ENCODE measurements at regions not wholly inside any gene's neighbourhood (a gene's known extent, or its start where the extent isn't known, plus 50 kb on each side); places are given as distances from the start of the nearest gene placed in this dataset.

DNA sequence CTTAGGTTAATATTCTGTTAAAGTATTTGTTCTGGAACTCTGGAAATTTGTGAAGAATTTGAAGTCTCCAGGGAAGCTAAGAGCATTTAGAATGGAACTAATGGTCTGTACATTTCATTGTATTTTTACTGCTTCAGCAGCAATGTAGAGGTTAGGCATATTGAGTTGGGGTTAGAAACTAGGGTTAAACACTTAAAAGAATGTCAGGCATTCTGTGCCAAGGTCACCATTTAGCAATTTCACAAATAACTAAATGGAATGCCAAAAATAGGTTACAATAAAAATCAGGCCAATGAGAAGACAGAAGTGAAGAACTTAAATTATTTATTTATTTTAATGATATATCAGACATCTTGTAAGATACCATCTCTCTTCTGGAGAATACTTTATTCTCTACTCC lies 210.8 kb downstream of the C12orf50 start:
- TF ChIP-seq, protein P1, sequence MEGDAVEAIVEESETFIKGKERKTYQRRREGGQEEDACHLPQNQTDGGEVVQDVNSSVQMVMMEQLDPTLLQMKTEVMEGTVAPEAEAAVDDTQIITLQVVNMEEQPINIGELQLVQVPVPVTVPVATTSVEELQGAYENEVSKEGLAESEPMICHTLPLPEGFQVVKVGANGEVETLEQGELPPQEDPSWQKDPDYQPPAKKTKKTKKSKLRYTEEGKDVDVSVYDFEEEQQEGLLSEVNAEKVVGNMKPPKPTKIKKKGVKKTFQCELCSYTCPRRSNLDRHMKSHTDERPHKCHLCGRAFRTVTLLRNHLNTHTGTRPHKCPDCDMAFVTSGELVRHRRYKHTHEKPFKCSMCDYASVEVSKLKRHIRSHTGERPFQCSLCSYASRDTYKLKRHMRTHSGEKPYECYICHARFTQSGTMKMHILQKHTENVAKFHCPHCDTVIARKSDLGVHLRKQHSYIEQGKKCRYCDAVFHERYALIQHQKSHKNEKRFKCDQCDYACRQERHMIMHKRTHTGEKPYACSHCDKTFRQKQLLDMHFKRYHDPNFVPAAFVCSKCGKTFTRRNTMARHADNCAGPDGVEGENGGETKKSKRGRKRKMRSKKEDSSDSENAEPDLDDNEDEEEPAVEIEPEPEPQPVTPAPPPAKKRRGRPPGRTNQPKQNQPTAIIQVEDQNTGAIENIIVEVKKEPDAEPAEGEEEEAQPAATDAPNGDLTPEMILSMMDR (conservative IDR thresholded peaks at IDR 0.05; ENCODE audit: low read length) = no peak
- H3K4me3 ChIP-seq (ENCODE audit: low read length) = no peak overlapping the region
- no peak for DNase-seq (ENCODE audit: low read depth)

DNA sequence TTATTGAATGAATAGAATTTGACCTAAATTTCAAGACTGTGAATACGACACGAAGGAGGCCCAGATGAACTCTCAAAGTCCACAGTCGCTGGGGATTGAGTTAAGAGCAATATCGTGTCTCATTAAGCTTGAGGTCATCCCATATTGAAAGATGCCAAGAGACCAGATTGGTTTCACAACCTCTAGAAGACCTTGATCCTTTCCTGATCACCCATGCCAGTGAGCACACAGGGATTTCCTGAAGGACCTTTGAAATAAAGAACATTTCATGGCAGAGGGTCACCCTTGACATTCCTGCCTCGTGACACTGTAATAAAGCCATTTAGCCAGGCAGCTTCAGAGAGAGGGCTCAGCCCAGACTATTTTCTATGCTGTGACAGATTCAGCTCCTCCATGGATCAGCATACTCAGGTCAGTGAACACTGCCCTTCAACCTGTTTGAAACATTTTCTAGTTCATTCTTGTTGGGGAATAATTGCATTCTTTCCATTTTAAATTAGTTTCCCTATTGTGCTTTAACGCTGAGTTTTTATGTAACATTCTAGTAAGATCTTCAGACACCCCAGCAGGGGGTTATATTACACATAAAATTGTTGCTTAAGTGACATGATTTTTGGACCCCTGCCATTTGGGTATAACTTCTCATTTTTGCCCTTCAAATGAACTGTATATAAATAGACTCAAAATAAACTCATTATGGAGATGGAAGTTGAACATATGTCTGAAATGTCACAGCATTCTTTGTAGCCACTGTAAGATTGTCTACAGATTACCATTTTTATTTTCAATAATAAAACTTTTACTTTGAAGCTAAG lies 213.2 kb downstream of the C12orf50 start:
- no peak overlapping the region for H3K4me3 ChIP-seq (ENCODE audit: low read length)
- TF ChIP-seq, protein P1 (conservative IDR thresholded peaks at IDR 0.05; ENCODE audit: low read length) = no peak
- no peak for DNase-seq (ENCODE audit: low read depth)

DNA sequence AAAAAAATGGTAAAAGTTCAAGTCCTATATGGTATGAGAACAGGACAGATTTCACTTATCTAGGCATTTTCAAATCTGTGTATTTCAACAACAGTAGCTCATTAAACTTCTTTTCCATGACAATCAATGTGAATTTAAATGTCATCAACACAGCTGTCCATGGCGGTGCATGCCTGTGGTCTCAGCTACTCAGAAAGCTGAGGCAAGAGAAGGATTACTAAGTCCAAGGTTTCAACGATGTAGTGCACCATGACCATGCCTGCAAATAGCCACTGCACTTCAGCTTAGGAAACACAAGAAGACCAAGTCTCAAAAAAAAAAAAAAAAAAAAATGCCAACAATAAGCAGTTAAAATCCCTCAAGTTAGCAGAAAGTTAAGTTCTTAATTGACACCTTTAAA lies 214.6 kb downstream of the C12orf50 start:
- no peak overlapping the region for H3K4me3 ChIP-seq (ENCODE audit: low read length)
- TF ChIP-seq, protein P1 (conservative IDR thresholded peaks at IDR 0.05; ENCODE audit: low read length) = no peak
- DNase-seq (ENCODE audit: low read depth) = peak; percentile 31

DNA sequence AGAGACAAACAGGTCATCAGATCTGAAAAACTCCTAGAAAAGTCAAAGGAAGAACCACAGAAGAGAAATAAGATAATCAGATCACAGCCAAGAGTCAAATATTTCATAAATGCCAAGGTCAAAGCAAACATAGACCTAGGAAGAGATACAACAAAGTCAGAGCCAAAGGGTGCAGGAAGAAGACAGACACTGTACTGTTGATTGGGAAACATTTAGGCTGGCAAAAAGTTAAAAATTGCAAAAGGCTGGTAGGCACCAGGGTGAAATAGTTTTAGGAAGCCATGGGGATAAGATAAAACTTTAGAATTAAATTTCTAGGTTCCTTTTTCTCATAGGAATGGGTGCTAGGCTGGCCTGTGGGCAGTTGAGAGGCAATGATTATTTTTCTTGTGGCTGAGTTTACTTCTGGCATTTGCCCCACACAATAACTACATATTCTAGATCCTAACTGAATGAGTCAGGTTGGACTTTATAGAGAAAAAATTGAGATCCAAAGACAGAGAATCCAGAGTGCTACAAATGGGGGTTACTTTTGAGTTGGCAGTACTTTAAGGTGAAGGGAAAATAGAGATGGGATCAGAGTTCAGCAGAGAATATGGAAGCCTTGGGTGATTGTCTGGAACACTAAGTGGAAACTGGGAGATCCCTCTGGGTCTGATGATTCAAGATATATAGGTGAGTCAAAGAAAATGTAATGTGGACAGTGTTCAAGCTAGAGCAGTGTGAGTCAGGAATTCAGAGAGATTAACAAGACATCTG lies 215.5 kb downstream of the C12orf50 start:
- DNase-seq (ENCODE audit: low read depth) = peak; percentile 55
- TF ChIP-seq, protein P1 (conservative IDR thresholded peaks at IDR 0.05; ENCODE audit: low read length) = no peak
- H3K4me3 ChIP-seq (ENCODE audit: low read length) = no peak overlapping the region

DNA sequence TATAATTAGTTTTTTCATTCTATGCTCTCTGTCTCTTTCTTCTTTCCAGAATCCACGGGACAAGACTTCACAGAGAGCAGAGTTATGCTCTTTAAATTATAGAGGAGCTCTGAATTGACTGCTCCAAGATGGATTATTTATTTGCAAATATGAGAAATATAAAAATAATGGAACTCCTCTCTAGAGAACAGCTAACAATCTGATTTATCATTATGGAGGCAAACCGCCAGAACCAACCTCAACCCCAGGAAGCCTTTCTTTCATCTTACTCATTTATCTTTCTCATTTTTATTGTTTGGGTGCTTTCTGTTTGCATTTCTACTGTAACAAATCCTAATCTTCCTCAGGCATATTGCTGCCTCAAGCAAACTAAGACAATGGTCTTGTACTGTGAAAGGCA lies 216.5 kb downstream of the C12orf50 start:
- DNase-seq (ENCODE audit: low read depth) = no peak
- TF ChIP-seq, protein P1 (conservative IDR thresholded peaks at IDR 0.05; ENCODE audit: low read length) = no peak
- no peak overlapping the region for H3K4me3 ChIP-seq (ENCODE audit: low read length)

DNA sequence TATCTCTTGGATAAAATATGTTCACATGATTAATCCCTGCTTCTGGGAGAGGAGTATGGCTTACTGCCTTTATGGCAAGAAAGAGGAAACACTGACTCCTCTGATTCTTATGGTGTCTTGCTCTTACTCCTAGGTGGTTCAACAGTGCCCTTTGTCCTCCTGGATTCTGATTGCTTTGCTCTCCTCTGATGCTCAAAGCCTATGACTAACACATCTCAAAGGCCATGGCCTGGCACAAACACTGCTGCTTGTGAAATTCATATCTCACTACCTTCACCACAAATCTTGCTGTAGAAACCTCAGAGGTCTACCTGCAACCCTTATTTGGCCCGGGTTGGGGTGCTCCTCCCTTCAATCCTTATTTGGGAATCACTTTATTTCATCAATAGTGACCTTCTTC lies 217.2 kb downstream of the C12orf50 start:
- TF ChIP-seq, protein P1 (conservative IDR thresholded peaks at IDR 0.05; ENCODE audit: low read length) = no peak
- no peak for DNase-seq (ENCODE audit: low read depth)
- no peak overlapping the region for H3K4me3 ChIP-seq (ENCODE audit: low read length)

DNA sequence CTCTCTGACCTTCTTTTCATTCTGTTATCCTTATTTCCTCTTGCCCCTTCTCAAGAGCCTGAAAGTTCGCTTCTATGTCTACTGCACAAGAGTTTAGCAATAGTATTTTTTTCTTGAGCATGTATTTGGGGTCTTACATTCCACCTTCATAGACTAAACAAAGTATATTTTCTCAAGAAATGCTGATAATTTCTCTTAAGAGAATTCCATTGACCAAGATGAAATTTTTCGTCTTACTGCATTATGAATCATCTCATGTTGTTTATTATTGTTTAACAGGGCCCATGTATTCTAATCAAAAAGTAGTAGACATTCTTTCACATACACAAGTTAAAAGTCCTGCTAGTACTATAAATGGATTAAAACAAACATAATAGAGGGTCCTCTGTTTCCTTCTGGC lies 219.3 kb downstream of the C12orf50 start:
- no peak for DNase-seq (ENCODE audit: low read depth)
- TF ChIP-seq, protein P1 (conservative IDR thresholded peaks at IDR 0.05; ENCODE audit: low read length) = no peak
- H3K4me3 ChIP-seq (ENCODE audit: low read length) = no peak overlapping the region

All from AG10803 (cell line).